SK-N-SH treated with all-trans-retinoic acid at 6 μM for 48 hours (cell line): ENCODE measurements at regions not wholly inside any gene's neighbourhood (a gene's known extent, or its start where the extent isn't known, plus 50 kb on each side); places are given as distances from the start of the nearest gene placed in this dataset.

Source experiments
- ATAC-seq: fragments of 200-7000 bp; cut with Tn5 transposase; 3 replicates; pipeline ENCODE4 v1.9.1; 2020; ENCODE audit warnings: mild to moderate bottlenecking, moderate library complexity
- ARNTL ChIP-seq: fragments of 450-650 bp; formaldehyde crosslinking; IDR thresholded peaks from 2 replicates; pipeline ENCODE4 v1.5.0; 2020; ENCODE audit warnings: low read depth, mild to moderate bottlenecking, moderate library complexity, borderline replicate concordance
- BACH2 ChIP-seq: fragments of 250-450 bp; sonication (Bioruptor Pico); IDR thresholded peaks from 2 replicates; pipeline ENCODE4 v1.9.0; 2021; ENCODE audit warnings: mild to moderate bottlenecking, borderline replicate concordance
- CSDC2 ChIP-seq: fragments of 250-450 bp; sonication (Bioruptor Pico); IDR thresholded peaks from 2 replicates; pipeline ENCODE4 v1.5.0; 2020; ENCODE audit warnings: mild to moderate bottlenecking, moderate library complexity
- ESRRG ChIP-seq: fragments of 250-450 bp; sonication (Bioruptor Pico); IDR thresholded peaks from 2 replicates; pipeline ENCODE4 v1.6.1; 2021; ENCODE audit warnings: mild to moderate bottlenecking
- GLIS3 ChIP-seq: fragments of 250-450 bp; sonication (Bioruptor Pico); IDR thresholded peaks from 2 replicates; pipeline ENCODE4 v1.5.0; 2020; ENCODE audit warnings: mild to moderate bottlenecking, moderate library complexity
- OSR1 ChIP-seq: fragments of 250-450 bp; sonication (Bioruptor Pico); IDR thresholded peaks from 2 replicates; pipeline ENCODE4 v1.8.0; 2022; ENCODE audit warnings: moderate library complexity, mild to moderate bottlenecking, inconsistent platforms
- PPARA ChIP-seq: fragments of 250-450 bp; sonication (Bioruptor Pico); IDR thresholded peaks from 2 replicates; pipeline ENCODE4 v1.5.0; 2020; ENCODE audit warnings: mild to moderate bottlenecking, borderline replicate concordance
- RARB ChIP-seq: fragments of 250-450 bp; sonication (Bioruptor Pico); IDR thresholded peaks from 2 replicates; pipeline ENCODE4 v1.8.0; 2021; ENCODE audit warnings: mild to moderate bottlenecking, moderate library complexity
- SNAI2 ChIP-seq: fragments of 250-450 bp; sonication (Bioruptor Pico); IDR thresholded peaks from 2 replicates; pipeline ENCODE4 v1.5.0; 2020; ENCODE audit warnings: mild to moderate bottlenecking, moderate library complexity
- TCF4 ChIP-seq: fragments of 250-450 bp; sonication (Bioruptor Pico); IDR thresholded peaks from 2 replicates; pipeline ENCODE4 v1.8.0; 2021; ENCODE audit warnings: mild to moderate bottlenecking, moderate library complexity, borderline replicate concordance
- ZC3H10 ChIP-seq: fragments of 250-450 bp; sonication (Bioruptor Pico); IDR thresholded peaks from 2 replicates; pipeline ENCODE4 v1.5.1; 2021; ENCODE audit warnings: mild to moderate bottlenecking, moderate library complexity
- ZFP3 ChIP-seq: fragments of 250-450 bp; sonication (Bioruptor Pico); IDR thresholded peaks from 2 replicates; pipeline ENCODE4 v1.5.0; 2020; ENCODE audit warnings: mild to moderate bottlenecking, moderate library complexity
- ZFP30 ChIP-seq: fragments of 450-650 bp; formaldehyde crosslinking; IDR thresholded peaks from 2 replicates; pipeline ENCODE4 v1.5.0; 2022; ENCODE audit warnings: mild to moderate bottlenecking, moderate library complexity
- ZNF565 ChIP-seq: fragments of 450-650 bp; formaldehyde crosslinking; conservative IDR thresholded peaks from 2 replicates; pipeline ENCODE4 v1.5.0; 2020; ENCODE audit warnings: low read depth, mild to moderate bottlenecking, moderate library complexity
- ZNF70 ChIP-seq: fragments of 450-650 bp; formaldehyde crosslinking; IDR thresholded peaks from 2 replicates; pipeline ENCODE4 v1.5.0; 2020; ENCODE audit warnings: mild to moderate bottlenecking, moderate library complexity
- ZNF8 ChIP-seq: fragments of 450-650 bp; formaldehyde crosslinking; IDR thresholded peaks from 2 replicates; pipeline ENCODE4 v1.5.0; 2020; ENCODE audit warnings: mild to moderate bottlenecking, moderate library complexity
- TF ChIP-seq, protein P1 (sequence below): fragments of 250-450 bp; sonication (Bioruptor Pico); IDR thresholded peaks from 2 replicates; pipeline ENCODE4 v1.8.0; 2020; ENCODE audit warnings: mild to moderate bottlenecking, moderate library complexity, borderline replicate concordance
- TF ChIP-seq, protein P2 (sequence below): fragments of 250-450 bp; sonication (Bioruptor Pico); IDR thresholded peaks from 2 replicates; pipeline ENCODE4 v1.5.1; 2020; ENCODE audit warnings: low read depth, mild to moderate bottlenecking, moderate library complexity
- TF ChIP-seq, protein P3 (sequence below): fragments of 250-450 bp; sonication (Bioruptor Pico); IDR thresholded peaks from 2 replicates; pipeline ENCODE4 v1.8.0; 2021; ENCODE audit warnings: low read depth, mild to moderate bottlenecking, moderate library complexity, borderline replicate concordance
- TF ChIP-seq, protein P4 (sequence below): fragments of 250-450 bp; sonication (Bioruptor Pico); IDR thresholded peaks from 2 replicates; pipeline ENCODE4 v1.5.1; 2021; ENCODE audit warnings: mild to moderate bottlenecking, moderate library complexity
- TF ChIP-seq, protein P5 (sequence below): fragments of 250-450 bp; sonication (Bioruptor Pico); IDR thresholded peaks from 2 replicates; pipeline ENCODE4 v1.5.0; 2020; ENCODE audit warnings: mild to moderate bottlenecking, moderate library complexity

DNA sequence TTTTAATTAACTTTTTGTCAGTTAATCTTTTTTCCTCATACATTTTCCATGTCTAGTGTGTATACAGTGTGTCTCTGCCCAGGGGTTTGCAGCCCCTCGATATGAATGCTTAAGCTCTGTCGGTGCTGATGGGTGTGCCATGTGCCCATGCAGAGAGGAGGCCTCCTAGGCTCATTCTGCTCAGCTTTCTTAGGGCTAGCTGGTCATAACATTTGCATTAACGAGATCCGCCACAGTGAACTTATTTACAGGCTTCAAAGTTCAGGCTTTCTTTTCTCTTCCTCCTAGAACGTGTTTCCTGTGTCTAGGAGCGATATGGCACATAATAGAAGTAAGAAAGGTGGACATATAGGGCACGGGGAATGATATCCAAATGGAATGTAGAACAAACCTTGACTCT is 783.3 kb downstream of the PLCL1 start (continued):
- TF ChIP-seq, protein P1, sequence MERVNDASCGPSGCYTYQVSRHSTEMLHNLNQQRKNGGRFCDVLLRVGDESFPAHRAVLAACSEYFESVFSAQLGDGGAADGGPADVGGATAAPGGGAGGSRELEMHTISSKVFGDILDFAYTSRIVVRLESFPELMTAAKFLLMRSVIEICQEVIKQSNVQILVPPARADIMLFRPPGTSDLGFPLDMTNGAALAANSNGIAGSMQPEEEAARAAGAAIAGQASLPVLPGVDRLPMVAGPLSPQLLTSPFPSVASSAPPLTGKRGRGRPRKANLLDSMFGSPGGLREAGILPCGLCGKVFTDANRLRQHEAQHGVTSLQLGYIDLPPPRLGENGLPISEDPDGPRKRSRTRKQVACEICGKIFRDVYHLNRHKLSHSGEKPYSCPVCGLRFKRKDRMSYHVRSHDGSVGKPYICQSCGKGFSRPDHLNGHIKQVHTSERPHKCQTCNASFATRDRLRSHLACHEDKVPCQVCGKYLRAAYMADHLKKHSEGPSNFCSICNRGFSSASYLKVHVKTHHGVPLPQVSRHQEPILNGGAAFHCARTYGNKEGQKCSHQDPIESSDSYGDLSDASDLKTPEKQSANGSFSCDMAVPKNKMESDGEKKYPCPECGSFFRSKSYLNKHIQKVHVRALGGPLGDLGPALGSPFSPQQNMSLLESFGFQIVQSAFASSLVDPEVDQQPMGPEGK (CRISPR knock-in tag), result no peak
- no peak for TF ChIP-seq ZNF8
- no peak for TF ChIP-seq ARNTL (CRISPR knock-in tag)
- TF ChIP-seq ZFP30 (CRISPR knock-in tag), result no peak
- no peak for TF ChIP-seq RARB
- TF ChIP-seq ZNF565 (CRISPR knock-in tag), result no peak
- TF ChIP-seq SNAI2 (CRISPR knock-in tag), result no peak
- TF ChIP-seq BACH2 (CRISPR knock-in tag), result no peak
- TF ChIP-seq ESRRG, result no peak
- TF ChIP-seq ZNF70 (CRISPR knock-in tag), result no peak
- TF ChIP-seq, protein P2, sequence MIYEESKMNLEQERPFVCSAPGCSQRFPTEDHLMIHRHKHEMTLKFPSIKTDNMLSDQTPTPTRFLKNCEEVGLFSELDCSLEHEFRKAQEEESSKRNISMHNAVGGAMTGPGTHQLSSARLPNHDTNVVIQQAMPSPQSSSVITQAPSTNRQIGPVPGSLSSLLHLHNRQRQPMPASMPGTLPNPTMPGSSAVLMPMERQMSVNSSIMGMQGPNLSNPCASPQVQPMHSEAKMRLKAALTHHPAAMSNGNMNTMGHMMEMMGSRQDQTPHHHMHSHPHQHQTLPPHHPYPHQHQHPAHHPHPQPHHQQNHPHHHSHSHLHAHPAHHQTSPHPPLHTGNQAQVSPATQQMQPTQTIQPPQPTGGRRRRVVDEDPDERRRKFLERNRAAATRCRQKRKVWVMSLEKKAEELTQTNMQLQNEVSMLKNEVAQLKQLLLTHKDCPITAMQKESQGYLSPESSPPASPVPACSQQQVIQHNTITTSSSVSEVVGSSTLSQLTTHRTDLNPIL (CRISPR knock-in tag), result no peak
- no peak for TF ChIP-seq ZFP3
- TF ChIP-seq ZC3H10, result no peak
- TF ChIP-seq CSDC2 (CRISPR knock-in tag), result no peak

DNA sequence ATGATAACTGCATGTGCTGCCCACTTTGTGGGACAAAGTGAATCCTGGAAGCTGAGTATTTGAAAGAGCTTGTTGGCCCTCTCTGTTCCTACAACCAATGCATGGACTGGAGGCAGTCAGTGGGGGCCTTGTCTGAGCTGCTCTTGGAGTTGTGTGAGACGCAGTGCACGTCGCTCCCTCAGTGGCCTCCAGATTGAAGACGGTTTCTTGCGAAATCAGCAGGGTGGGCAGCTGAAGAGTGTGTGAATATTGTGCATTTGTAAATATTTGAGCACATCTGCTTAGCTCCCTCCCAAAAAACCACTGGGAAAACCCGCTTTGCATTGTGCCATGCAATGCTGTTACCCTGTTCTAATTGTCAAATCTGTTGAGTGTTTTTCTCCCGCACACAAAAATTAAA is 782.8 kb downstream of the PLCL1 start:
- no peak for ATAC-seq
- TF ChIP-seq, protein P3, sequence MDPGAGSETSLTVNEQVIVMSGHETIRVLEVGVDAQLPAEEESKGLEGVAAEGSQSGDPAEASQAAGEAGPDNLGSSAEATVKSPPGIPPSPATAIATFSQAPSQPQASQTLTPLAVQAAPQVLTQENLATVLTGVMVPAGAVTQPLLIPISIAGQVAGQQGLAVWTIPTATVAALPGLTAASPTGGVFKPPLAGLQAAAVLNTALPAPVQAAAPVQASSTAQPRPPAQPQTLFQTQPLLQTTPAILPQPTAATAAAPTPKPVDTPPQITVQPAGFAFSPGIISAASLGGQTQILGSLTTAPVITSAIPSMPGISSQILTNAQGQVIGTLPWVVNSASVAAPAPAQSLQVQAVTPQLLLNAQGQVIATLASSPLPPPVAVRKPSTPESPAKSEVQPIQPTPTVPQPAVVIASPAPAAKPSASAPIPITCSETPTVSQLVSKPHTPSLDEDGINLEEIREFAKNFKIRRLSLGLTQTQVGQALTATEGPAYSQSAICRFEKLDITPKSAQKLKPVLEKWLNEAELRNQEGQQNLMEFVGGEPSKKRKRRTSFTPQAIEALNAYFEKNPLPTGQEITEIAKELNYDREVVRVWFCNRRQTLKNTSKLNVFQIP (CRISPR knock-in tag), result no peak
- no peak for TF ChIP-seq BACH2 (CRISPR knock-in tag)
- TF ChIP-seq ZFP30 (CRISPR knock-in tag), result no peak

DNA sequence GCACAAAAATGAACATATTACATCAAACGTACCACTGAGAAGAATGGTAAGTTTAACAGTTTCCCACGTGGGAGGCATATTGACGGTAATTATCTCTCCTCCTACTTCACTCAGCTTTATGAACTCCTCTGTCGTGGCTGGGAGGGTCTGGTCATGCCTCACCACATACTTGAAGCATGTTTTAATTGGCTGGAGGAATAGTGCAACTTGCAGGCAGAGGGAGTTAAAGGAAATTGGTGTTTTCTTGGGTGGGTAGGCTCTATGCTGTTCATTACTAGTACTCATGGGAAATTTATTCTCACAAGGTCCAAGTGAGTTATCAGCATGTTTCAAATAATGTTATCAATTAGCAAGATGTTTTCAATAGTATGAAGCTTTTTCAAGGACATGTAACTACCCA is 767.0 kb downstream of the PLCL1 start:
- TF ChIP-seq OSR1 (no peak), PPARA (CRISPR knock-in tag) (no peak), ZNF8 (no peak), ZNF70 (CRISPR knock-in tag) (no peak), GLIS3 (no peak), ZNF565 (CRISPR knock-in tag) (no peak), ZC3H10 (no peak)
- TF ChIP-seq, protein P2 (CRISPR knock-in tag), result no peak
- TF ChIP-seq, protein P4, sequence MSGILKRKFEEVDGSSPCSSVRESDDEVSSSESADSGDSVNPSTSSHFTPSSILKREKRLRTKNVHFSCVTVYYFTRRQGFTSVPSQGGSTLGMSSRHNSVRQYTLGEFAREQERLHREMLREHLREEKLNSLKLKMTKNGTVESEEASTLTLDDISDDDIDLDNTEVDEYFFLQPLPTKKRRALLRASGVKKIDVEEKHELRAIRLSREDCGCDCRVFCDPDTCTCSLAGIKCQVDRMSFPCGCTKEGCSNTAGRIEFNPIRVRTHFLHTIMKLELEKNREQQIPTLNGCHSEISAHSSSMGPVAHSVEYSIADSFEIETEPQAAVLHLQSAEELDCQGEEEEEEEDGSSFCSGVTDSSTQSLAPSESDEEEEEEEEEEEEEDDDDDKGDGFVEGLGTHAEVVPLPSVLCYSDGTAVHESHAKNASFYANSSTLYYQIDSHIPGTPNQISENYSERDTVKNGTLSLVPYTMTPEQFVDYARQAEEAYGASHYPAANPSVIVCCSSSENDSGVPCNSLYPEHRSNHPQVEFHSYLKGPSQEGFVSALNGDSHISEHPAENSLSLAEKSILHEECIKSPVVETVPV (CRISPR knock-in tag), result no peak
- TF ChIP-seq, protein P1 (CRISPR knock-in tag), result no peak
- no peak for ATAC-seq

DNA sequence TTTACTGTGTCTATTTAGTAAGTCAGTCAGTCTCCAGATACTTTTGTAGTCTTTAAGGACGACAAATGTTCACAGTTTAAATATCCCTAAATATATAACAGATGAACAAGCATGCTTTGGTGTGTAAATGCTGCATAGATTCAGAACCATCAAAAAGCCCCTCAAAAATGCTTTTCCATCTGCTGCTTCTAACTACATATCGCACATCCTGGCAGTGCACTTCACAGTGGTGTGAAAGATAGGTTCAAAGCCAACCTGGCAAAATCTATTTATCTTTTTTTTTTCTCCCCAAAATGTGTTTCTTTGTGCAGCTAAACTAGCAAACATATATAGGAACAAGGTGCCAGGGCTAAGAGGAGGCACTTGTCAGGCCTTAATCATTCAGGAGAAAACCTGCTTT is 753.8 kb downstream of the PLCL1 start:
- ATAC-seq, result no peak
- TF ChIP-seq CSDC2 (CRISPR knock-in tag) (no peak), TCF4 (no peak), ARNTL (CRISPR knock-in tag) (no peak), ZC3H10 (no peak)
- TF ChIP-seq, protein P3 (CRISPR knock-in tag), result no peak
- TF ChIP-seq, protein P5, sequence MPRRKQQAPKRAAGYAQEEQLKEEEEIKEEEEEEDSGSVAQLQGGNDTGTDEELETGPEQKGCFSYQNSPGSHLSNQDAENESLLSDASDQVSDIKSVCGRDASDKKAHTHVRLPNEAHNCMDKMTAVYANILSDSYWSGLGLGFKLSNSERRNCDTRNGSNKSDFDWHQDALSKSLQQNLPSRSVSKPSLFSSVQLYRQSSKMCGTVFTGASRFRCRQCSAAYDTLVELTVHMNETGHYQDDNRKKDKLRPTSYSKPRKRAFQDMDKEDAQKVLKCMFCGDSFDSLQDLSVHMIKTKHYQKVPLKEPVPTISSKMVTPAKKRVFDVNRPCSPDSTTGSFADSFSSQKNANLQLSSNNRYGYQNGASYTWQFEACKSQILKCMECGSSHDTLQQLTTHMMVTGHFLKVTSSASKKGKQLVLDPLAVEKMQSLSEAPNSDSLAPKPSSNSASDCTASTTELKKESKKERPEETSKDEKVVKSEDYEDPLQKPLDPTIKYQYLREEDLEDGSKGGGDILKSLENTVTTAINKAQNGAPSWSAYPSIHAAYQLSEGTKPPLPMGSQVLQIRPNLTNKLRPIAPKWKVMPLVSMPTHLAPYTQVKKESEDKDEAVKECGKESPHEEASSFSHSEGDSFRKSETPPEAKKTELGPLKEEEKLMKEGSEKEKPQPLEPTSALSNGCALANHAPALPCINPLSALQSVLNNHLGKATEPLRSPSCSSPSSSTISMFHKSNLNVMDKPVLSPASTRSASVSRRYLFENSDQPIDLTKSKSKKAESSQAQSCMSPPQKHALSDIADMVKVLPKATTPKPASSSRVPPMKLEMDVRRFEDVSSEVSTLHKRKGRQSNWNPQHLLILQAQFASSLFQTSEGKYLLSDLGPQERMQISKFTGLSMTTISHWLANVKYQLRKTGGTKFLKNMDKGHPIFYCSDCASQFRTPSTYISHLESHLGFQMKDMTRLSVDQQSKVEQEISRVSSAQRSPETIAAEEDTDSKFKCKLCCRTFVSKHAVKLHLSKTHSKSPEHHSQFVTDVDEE, result no peak
- TF ChIP-seq, protein P2 (CRISPR knock-in tag), result no peak
